ENCODE measurements at regions not wholly inside any gene's neighbourhood (a gene's known extent, or its start where the extent isn't known, plus 50 kb on each side); places are given as distances from the start of the nearest gene placed in this dataset.

- TF ChIP-seq CTCF (IDR thresholded peaks at IDR 0.05) = no peak
- DNase-seq (ENCODE audit: low spot score) = no peak
- no peak for ATAC-seq (ENCODE audit: low FRiP score)
Measured at GRCh38 chr18:77600674-77601073, 351.0 kb downstream of the GALR1 start.

GRCh38 chr18:77601567-77601966 lies 351.9 kb downstream of the GALR1 start:
- no peak for DNase-seq (ENCODE audit: low spot score)
- ATAC-seq (ENCODE audit: low FRiP score) = no peak
- no peak for TF ChIP-seq CTCF (IDR thresholded peaks at IDR 0.05)

- DNase-seq (ENCODE audit: low spot score) (no peak), ATAC-seq (ENCODE audit: low FRiP score) (peak; percentile 19)
- TF ChIP-seq CTCF (IDR thresholded peaks at IDR 0.05) = no peak
Measured at GRCh38 chr18:77607087-77607486, 357.4 kb downstream of the GALR1 start.

GRCh38 chr18:77608807-77609206 lies 359.2 kb downstream of the GALR1 start:
- no peak for ATAC-seq (ENCODE audit: low FRiP score)
- DNase-seq (ENCODE audit: low spot score) = no peak
- TF ChIP-seq CTCF (IDR thresholded peaks at IDR 0.05) = no peak

- TF ChIP-seq CTCF (IDR thresholded peaks at IDR 0.05) = no peak
- ATAC-seq (ENCODE audit: low FRiP score) (peak; percentile 83), DNase-seq (ENCODE audit: low spot score) (no peak)
Measured at GRCh38 chr18:77617694-77618093, 368.0 kb downstream of the GALR1 start.

GRCh38 chr18:77619525-77619924 lies 369.9 kb downstream of the GALR1 start:
- DNase-seq (ENCODE audit: low spot score) (no peak), ATAC-seq (ENCODE audit: low FRiP score) (no peak)
- no peak for TF ChIP-seq CTCF (IDR thresholded peaks at IDR 0.05)

- no peak for TF ChIP-seq CTCF (IDR thresholded peaks at IDR 0.05)
- peak; percentile 15 for ATAC-seq (ENCODE audit: low FRiP score)
Measured at GRCh38 chr18:77622009-77622692, 372.5 kb downstream of the GALR1 start.

More at GRCh38 chr18:77622009-77622692, 372.5 kb downstream of the GALR1 start:
- DNase-seq (ENCODE audit: low spot score) = no peak

Data from omental fat pad (tissue), 3 donors.